Left lung (tissue), 4 donors: ENCODE measurements at regions not wholly inside any gene's neighbourhood (a gene's known extent, or its start where the extent isn't known, plus 50 kb on each side); places are given as distances from the start of the nearest gene placed in this dataset.

Experiments used
- ATAC-seq: fragments of 200-7000 bp; cut with Tn5 transposase; one replicate; pipeline ENCODE4 v1.9.1; 2020; ENCODE audit warnings: moderate library complexity
- DNase-seq, 4 donors: peaks; one replicate each; pipeline ENCODE4 v3.0.0-alpha.2; 2013 to 2020
- H3K27ac ChIP-seq, 2 donors: fragments of 200-600 bp; sonication (generic) in 1 of 2; one replicate each; pipeline versions ENCODE4 v1.5.0 to v1.8.0; 2020 to 2021
- H3K27me3 ChIP-seq, 2 donors: fragments of 200-600 bp; sonication (generic) in 1 of 2; one replicate each; pipeline versions ENCODE4 v1.5.0 to v1.8.0; 2020 to 2021
- H3K36me3 ChIP-seq, 2 donors: fragments of 200-600 bp; sonication (generic) in 1 of 2; one replicate each; pipeline versions ENCODE4 v1.5.0 to v1.8.0; 2020 to 2021
- H3K4me1 ChIP-seq, 2 donors: fragments of 200-600 bp; one replicate each; pipeline ENCODE4 v1.8.0; 2021
- H3K4me3 ChIP-seq, 2 donors: fragments of 200-600 bp; sonication (generic) in 1 of 2; one replicate each; pipeline versions ENCODE4 v1.5.0 to v1.8.0; 2020 to 2021; ENCODE audit warnings: mild to moderate bottlenecking in 1 of 2
- H3K9me3 ChIP-seq, 2 donors: fragments of 200-600 bp; sonication (generic) in 1 of 2; one replicate each; pipeline versions ENCODE4 v1.5.0 to v1.8.0; 2020 to 2021
- intact Hi-C, 2 donors: fragments of 100-400 bp; cut with DNase I; formaldehyde crosslinking; loops; one replicate each; pipeline versions ENCODE4 v1.11.2 to v1.14.2; 2022
- TF ChIP-seq, protein P1 (sequence below), 2 donors: fragments of 200-600 bp; sonication (generic) in 1 of 2; IDR thresholded peaks; one replicate each; pipeline versions ENCODE4 v1.5.0 to v1.8.0; 2021; ENCODE audit warnings: antibody characterized with exemption in 2 of 2
- donor health status: DM: no; HTN: yes; CAD: no.
- donor health status: DM: no; HTN: no; CAD: no.

DNA sequence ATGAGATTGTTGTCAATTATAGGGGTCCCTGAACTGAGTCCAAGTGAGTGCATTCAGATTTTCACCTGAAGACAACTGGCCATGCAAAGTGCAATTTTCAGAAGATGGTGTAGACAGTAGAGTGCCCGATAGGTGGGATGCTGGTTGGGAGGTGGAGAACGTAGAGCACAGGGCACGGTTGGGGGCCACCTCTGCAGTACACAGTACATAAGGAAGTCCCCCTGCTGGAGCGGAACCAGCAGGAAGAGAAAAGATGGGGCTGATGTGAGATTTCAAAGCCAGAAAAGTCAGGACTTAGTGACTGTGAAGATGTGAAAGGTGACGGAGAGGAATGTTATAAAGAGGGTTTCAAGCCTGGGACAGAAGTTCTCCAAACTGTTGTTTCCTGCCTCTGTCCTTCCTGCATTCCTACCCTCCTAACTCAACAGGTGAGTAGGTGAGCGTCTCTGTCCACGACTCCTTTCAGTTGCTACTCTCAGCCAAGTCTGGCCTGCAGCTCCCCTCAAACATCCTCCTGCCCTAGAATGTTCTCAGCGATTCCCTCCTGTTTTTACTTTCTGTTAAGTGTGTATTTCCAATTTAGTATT is 330.8 kb downstream of the PRL start:
- intact Hi-C loops: no loop called here
- H3K4me3 ChIP-seq: no peak overlapping the region
- TF ChIP-seq, protein P1, sequence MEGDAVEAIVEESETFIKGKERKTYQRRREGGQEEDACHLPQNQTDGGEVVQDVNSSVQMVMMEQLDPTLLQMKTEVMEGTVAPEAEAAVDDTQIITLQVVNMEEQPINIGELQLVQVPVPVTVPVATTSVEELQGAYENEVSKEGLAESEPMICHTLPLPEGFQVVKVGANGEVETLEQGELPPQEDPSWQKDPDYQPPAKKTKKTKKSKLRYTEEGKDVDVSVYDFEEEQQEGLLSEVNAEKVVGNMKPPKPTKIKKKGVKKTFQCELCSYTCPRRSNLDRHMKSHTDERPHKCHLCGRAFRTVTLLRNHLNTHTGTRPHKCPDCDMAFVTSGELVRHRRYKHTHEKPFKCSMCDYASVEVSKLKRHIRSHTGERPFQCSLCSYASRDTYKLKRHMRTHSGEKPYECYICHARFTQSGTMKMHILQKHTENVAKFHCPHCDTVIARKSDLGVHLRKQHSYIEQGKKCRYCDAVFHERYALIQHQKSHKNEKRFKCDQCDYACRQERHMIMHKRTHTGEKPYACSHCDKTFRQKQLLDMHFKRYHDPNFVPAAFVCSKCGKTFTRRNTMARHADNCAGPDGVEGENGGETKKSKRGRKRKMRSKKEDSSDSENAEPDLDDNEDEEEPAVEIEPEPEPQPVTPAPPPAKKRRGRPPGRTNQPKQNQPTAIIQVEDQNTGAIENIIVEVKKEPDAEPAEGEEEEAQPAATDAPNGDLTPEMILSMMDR (IDR thresholded peaks at IDR 0.05): no peak
- no peaks in the 10 kb centered on the region for H3K27me3 ChIP-seq
- DNase-seq: no peak
- H3K4me1 ChIP-seq: peaks cover 0 to 8% of the 10 kb centered on the region in 2 donors
- ATAC-seq: no peak
- H3K27ac ChIP-seq: no peak overlapping the region
- no peaks in the 10 kb centered on the region for H3K9me3 ChIP-seq
- H3K36me3 ChIP-seq: no peaks in the 10 kb centered on the region

DNA sequence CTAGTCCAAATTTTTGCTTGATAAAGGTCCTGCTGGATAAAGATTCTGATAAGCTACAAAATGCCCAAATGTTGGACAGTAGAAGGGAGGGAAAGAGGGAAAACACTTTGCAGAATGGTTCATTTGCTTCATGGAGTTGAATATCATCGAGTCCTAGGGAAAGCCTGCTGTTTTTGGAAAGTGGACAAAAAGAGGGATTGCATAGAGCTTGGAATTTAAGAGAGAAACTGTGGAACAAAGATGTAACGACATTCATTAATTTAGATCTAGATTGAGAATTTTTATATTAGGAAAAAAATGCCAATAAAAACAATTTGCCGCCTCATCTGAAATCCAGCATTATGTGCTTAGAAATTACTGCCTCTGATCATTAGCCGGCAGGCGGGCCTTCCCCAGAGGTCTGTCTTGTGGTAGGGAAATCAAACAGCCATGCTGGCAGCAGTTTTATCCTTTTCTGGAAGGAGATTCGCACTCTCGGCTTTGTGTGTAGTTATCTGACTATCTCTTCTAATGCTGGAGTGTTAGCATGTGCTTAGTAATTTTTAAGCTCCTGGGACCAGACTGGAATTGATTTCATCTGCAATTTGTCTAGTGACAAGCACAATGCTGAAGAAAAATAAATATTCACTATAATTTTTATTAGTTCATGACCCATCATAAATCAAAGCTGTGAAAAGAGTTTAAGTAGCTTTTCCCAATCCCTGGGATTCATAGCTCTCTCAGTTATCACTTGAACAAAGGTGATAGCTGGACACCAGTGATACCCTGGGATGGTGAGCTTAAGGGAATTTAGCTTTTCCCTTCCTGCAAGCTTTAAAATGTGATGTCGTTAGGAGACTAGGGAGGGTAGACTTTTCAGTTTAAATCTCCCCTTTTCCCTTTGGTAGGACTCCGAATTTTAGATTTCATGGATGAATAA is 329.5 kb downstream of the PRL start:
- ATAC-seq (no peak), DNase-seq (no peak)
- Histone ChIP-seq H3K27me3 (no peaks in the 10 kb centered on the region), H3K36me3 (no peaks in the 10 kb centered on the region), H3K4me3 (no peak overlapping the region), H3K27ac (no peak overlapping the region), H3K4me1 (peaks cover 0 to 8% of the 10 kb centered on the region in 2 donors), H3K9me3 (no peaks in the 10 kb centered on the region)
- TF ChIP-seq, protein P1 (IDR thresholded peaks at IDR 0.05): no peak
- intact Hi-C loops: no loop called here

DNA sequence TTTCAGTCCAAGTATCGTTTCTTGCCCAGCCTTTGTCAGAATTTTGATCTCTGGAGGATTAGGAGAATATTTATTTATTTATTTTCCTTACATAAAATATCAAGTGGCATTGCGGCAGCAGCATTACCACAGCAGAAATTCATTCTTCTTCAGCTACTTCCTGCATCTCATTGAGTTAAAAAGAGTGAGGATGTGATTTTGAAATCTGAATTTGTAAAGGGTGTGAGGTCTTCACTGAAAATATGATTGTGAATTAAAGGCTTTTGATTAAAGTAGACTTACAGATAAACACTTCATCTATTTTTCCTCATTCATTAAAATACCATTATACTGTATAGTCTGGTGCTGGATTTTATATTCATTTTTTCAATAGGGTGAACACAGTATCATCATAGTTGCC is 328.4 kb downstream of the PRL start:
- H3K36me3 ChIP-seq: no peaks in the 10 kb centered on the region
- peaks cover 0 to 8% of the 10 kb centered on the region in 2 donors for H3K4me1 ChIP-seq
- no peak overlapping the region for H3K4me3 ChIP-seq
- no peaks in the 10 kb centered on the region for H3K27me3 ChIP-seq
- no peak overlapping the region for H3K27ac ChIP-seq
- H3K9me3 ChIP-seq: no peaks in the 10 kb centered on the region
- TF ChIP-seq, protein P1 (IDR thresholded peaks at IDR 0.05): no peak
- intact Hi-C loops: no loop called here
- ATAC-seq (no peak), DNase-seq (no peak)

DNA sequence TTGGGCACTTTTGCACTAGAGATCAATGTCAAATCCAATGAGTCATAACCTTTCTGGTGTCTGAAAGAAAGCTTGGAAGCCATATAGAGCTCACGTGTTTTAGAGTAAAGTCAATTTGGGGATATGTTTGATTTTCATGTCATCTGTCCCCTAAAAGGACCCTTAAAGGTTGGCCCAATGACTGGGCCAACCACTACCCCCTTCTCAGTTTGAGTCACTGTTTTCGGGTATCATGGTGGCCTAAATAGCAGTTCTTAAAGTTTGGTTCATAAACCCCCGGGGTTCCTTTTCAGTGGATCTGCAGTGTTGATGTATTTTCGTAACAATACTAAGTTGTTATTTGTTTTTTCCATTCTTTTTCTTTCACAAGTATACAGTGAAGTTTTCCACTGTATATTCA is 327.6 kb downstream of the PRL start:
- TF ChIP-seq, protein P1 (IDR thresholded peaks at IDR 0.05): no peak
- ATAC-seq: no peak
- no peaks in the 10 kb centered on the region for H3K36me3 ChIP-seq
- no peak overlapping the region for H3K27ac ChIP-seq
- H3K9me3 ChIP-seq: no peaks in the 10 kb centered on the region
- H3K27me3 ChIP-seq: no peaks in the 10 kb centered on the region
- H3K4me3 ChIP-seq: no peak overlapping the region
- peaks cover 0 to 8% of the 10 kb centered on the region in 2 donors for H3K4me1 ChIP-seq
- intact Hi-C loops: no loop called here
- no peak for DNase-seq

DNA sequence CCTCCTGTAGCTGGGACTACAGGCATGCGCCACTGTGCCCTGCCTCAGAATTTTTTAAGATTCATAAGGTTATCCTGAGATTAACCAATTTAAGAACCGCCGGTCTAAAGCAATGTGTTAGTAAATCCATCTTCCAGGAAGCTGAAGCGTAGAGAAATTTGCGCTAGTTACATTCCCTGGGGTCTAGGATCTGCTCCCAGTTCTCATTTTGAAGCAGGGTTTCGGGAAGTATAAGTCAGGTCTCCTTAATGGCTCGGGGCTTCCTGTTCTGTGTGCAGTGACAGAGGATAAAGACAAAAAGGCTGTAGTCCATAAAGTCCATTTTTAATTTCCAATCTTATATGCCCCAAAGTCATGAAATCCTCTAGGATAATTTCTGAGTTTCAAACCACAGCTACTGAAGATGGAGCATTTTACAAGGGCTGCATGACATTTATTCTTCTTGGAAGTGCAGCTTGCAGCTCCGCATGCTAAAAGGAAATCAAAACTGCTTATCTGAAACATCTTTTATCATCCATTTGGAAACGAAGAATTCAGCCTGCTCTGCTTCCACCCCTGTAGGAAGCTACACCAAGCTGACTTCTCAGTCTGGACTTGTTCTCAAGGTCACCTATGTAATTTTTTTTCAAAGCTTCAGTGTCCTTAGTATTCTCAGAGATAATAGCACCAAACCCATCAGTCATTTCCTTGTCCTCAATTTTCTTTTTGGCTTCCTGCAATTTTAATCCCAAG is 326.1 kb downstream of the PRL start:
- no peaks in the 10 kb centered on the region for H3K27me3 ChIP-seq
- DNase-seq (no peak), ATAC-seq (no peak)
- TF ChIP-seq, protein P1 (IDR thresholded peaks at IDR 0.05): no peak
- no peak overlapping the region for H3K27ac ChIP-seq
- no peaks in the 10 kb centered on the region for H3K4me1 ChIP-seq
- H3K4me3 ChIP-seq: no peak overlapping the region
- H3K9me3 ChIP-seq: no peaks in the 10 kb centered on the region
- intact Hi-C loops: no loop called here
- no peaks in the 10 kb centered on the region for H3K36me3 ChIP-seq
